NCI-H187 (cell line): ENCODE measurements at regions not wholly inside any gene's neighbourhood (a gene's known extent, or its start where the extent isn't known, plus 50 kb on each side); places are given as distances from the start of the nearest gene placed in this dataset.
"Not testable (repeated sequence)": the region's sequence is repeated elsewhere in the genome, so short reads cannot be mapped to it uniquely, and the experiment has no call there.

Experiments used
- DNase-seq, 2 experiments: peaks; one replicate each; lab custom pipeline; 2025; lab: John Stamatoyannopoulos, UW

- DNase-seq: no peak
These were observed 309.2 kb upstream of the SATB1 start for GRCh38 chr3:18734309-18734708.

- DNase-seq: no peak
These were observed 307.3 kb upstream of the SATB1 start for GRCh38 chr3:18732474-18732873.

- no peak for DNase-seq
These were observed 305.4 kb upstream of the SATB1 start for GRCh38 chr3:18730491-18730890.

- DNase-seq: no peak
These were observed 304.5 kb upstream of the SATB1 start for GRCh38 chr3:18729671-18730070.

DNA sequence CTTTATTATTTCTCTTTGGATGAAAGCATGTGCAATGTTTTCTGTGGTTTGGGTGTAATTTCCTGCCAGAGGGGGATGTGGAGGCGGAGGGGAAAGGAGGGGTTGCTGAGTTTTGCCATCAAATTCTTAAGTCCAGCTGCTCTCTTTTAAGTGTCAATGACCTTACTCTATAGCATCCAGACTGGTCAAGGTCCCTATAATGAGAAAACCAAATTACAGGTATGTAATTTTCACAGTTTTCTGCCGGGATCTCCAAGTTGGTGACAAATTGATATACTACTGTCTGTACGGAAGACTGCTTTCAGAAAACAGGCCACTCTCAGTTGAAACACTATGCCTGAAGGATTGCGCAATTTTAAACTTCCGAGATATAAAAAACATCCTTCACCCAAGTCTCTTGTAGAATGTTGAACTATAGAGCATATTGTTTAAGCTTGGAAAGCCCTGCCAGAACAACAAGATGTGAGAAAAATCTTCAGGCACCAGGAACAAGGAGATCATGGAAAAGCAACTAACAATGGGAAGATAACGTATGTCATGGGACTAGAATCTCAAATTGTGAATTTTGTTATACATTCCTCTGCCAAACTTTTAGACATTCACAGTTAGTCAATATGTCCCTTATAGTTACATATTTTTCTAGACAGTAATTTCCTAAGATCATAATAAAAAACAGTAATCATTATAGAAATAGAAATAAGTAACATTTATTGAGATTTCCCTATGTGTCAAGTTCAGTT, 300.7 kb upstream of the SATB1 start:
- DNase-seq: no peak

- DNase-seq: no peak
These were observed 299.3 kb upstream of the SATB1 start for GRCh38 chr3:18724456-18724855.

GRCh38 chr3:18723206-18723810, 298.2 kb upstream of the SATB1 start:
- DNase-seq: no peak

GRCh38 chr3:18720543-18720942, 295.4 kb upstream of the SATB1 start:
- DNase-seq: no peak

- DNase-seq: no peak
These were observed 292.5 kb upstream of the SATB1 start for GRCh38 chr3:18717598-18717997.

DNA sequence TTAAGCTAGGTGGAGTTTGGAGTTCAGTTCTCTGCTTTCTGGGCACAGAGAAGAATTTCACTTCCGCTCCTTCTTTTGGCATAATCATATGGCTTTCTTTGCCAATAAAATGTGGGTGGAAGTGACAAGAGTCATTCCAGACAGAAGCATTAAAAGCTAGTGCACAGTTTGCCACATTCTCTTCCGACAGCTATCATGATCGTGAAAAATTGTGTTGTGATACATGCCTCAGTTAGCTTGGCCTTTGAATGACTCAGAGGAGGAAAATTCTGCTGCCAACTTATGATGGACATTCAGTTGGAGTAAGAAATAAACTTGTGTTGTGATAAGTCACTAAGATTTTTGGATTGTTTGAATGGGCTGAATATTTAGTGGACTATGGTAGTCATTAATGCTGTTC, 291.7 kb upstream of the SATB1 start:
- no peak for DNase-seq

GRCh38 chr3:18716101-18716500, 291.0 kb upstream of the SATB1 start:
- no peak for DNase-seq

GRCh38 chr3:18715208-18715607, 290.1 kb upstream of the SATB1 start:
- DNase-seq: no peak

DNA sequence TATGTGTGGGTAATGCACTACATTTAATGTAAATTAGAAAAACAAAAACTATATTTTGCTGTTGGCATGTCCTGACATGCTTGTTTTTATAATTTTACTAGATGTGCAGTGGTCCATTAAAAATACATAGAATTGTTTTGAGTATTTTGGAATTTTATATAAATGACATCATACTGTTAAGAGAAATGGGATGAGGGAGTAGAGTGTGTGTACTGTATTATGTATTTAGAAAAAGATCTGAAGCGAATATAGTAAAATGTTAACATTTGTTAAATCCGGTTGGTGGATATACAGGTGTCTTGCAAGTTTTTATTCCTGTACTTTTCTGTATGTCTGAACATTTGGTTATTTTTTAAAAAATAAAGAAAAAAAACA, 288.4 kb upstream of the SATB1 start:
- DNase-seq: no peak

DNA sequence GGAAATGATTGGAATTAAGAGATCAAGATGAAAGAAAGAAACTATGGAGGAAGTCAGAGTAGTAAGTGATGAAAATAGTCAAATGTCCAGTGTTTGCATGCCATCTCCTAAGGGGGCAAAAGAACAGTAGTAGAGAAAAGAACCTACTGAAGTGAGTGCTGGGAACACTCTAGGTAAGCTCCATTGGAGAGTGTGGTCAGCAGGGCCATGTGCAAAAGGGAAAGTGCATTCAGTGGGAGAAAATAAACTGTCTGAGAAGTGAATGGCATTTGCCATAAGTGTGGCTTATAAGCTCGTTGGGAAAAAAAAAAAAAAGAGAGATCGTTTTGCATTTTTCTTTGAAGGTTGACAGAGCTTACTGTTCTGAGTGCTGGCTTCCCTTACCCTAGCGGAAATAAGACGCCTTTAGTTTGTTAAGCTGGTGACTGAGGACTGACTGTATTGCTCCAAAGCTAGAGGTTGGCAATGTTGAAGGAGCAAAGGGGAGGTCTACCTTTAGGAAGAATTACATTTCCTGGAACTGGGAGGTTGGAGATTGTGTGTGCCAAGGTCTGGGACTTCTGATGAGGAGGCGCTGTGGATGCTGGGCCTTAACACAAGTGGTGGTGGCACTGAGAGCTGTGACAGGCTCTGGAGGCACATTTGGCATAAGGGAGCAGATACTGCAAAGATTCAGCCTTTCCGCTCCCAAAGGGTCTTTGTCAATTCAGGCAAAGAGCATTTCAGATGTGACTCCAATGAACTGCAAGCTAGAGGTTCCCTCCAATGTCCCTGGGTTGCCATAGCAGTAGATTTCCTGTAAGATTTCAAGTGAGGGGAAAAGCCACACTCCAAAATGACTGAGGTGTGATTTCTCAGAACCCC, 287.8 kb upstream of the SATB1 start:
- DNase-seq: no peak

GRCh38 chr3:18704326-18704725, 279.2 kb upstream of the SATB1 start:
- no peak for DNase-seq

- DNase-seq: no peak
These were observed 278.7 kb upstream of the SATB1 start for GRCh38 chr3:18703798-18704197.

DNA sequence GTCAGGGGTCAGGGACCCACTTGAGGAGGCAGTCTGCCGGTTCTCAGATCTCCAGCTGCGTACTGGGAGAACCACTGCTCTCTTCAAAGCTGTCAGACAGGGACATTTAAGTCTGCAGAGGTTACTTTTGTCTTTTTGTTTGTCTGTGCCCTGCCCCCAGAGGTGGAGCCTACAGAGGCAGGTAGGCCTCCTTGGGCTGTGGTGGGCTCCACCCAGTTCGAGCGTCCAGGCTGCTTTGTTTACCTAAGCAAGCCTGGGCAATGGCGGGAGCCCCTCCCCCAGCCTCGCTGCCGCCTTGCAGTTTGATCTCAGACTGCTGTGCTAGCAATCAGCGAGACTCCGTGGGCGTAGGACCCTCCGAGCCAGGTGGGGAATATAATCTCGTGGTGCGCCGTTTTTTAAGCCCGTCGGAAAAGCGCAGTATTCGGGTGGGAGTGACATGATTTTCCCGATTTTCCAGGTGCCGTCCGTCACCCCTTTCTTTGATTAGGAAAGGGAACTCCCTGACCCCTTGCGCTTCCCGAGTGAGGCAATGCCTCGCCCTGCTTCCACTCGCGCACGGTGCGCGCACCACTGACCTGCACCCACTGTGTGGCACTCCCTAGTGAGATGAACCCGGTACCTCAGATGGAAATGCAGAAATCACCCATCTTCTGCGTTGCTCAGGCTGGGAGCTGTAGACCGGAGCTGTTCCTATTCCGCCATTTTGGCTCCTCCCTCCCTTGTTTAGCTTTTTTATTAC, 268.6 kb upstream of the SATB1 start:
- DNase-seq: not testable (repeated sequence)

- no peak for DNase-seq
These were observed 262.1 kb upstream of the SATB1 start for GRCh38 chr3:18687286-18687685.

DNA sequence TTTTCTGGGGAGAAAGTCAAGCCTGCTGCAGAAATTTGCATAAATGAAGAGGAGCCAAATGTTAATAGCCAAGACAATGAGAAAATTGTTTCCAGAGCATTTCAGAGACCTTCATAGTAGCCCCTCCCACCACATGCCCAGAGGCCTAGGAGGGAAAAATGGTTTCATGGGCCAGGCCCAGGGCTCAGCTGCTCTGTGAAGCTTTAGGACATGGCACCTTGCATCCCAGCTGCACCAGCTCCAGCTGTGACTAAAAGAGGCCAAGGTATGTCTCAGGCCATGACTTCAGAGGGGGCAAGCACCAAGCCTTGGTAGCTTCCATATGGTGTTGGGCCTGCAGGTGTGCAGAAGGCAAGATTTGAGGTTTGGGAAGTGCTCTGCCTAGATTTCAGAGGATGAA, 258.8 kb upstream of the SATB1 start:
- DNase-seq: no peak

DNA sequence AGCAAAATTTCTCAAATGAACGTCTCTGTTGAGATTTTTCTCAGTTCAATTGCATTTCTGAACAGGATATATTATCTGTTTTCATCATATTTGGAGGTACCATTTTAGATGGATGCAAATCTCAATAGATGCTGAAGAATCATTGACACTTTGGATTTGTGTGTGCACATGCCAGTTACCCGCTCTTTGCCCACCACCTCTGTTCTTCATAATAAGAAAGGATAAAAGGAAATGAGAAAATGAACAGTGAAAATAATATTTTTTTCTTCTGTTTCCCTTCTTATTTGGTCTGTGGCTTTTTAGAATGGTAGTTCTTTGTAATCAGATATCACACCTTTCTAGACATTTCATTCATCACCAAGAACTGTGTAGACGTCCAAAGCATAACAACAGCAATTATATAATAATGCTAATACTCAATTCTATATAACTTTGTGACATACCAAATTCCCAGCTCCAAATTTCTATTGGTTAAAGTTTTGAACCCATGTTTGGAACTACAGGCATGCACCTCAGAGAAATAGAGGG, 256.7 kb upstream of the SATB1 start:
- no peak for DNase-seq

DNA sequence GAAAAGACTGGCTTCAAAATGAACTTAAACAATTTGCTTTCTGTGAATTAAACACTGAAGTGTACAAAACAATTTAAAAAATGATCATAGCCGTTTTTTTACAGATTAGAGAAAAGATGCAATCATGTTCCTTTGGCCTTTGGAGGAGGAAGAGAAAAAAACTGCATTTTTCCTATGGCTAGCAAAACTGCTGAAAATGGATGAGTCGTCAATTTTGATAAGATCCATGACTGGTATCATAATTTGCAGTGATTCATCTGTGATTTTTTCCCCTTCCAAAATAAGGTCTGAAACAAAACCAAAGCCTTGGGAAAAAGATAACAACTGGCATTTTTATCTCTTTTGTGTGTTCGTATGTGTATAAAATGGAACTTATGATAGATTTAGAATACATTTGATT, 255.6 kb upstream of the SATB1 start:
- no peak for DNase-seq

GRCh38 chr3:18679238-18679637, 254.1 kb upstream of the SATB1 start:
- DNase-seq: no peak
